SU-DHL-6 (cell line): ENCODE measurements at regions not wholly inside any gene's neighbourhood (a gene's known extent, or its start where the extent isn't known, plus 50 kb on each side); places are given as distances from the start of the nearest gene placed in this dataset.

Experiments used
- H2AFZ ChIP-seq: fragments of 200-600 bp; sonication (generic); 2 replicates; pipeline ENCODE4 v1.6.1; 2014; ENCODE audit warnings: low read depth, mild to moderate bottlenecking, moderate library complexity, mixed read lengths, antibody characterized with exemption, low read length; ENCODE audit not compliant: severe bottlenecking
- H3F3A ChIP-seq: fragments of 200-600 bp; shearing (Covaris generic); 2 replicates; pipeline ENCODE4 v1.6.0; 2016; ENCODE audit warnings: antibody characterized with exemption, mild to moderate bottlenecking; ENCODE audit not compliant: insufficient read depth
- H3K27ac ChIP-seq: fragments of 200-600 bp; sonication (generic); 2 replicates; pipeline ENCODE4 v1.5.1; 2016; ENCODE audit warnings: low read depth, mild to moderate bottlenecking, low read length, moderate library complexity, mixed read lengths
- H3K27me3 ChIP-seq: fragments of 200-600 bp; sonication (generic), shearing (Covaris generic); 2 replicates; pipeline ENCODE4 v1.6.0; 2014; ENCODE audit warnings: mild to moderate bottlenecking, low read length
- H3K36me3 ChIP-seq: fragments of 200-600 bp; sonication (generic); 2 replicates; pipeline ENCODE4 v1.6.1; 2014; ENCODE audit warnings: mild to moderate bottlenecking, low read length, mixed read lengths
- H3K4me2 ChIP-seq: fragments of 300-600, 200-600 bp; shearing (Covaris generic), sonication (generic); 2 replicates; pipeline ENCODE4 v1.6.0; 2014; ENCODE audit warnings: low read length, low read depth, mild to moderate bottlenecking; ENCODE audit not compliant: poor library complexity, severe bottlenecking
- H3K4me3 ChIP-seq: fragments of 200-600 bp; sonication (generic); 2 replicates; pipeline ENCODE4 v1.5.1; 2014; ENCODE audit warnings: antibody characterized with exemption, low read length, mild to moderate bottlenecking, mixed read lengths; ENCODE audit not compliant: insufficient read depth, poor library complexity, severe bottlenecking
- H3K79me2 ChIP-seq: fragments of 200-600 bp; sonication (generic); 2 replicates; pipeline ENCODE4 v1.6.1; 2014; ENCODE audit warnings: mild to moderate bottlenecking, low read length, moderate library complexity; ENCODE audit not compliant: insufficient read depth
- H3K9ac ChIP-seq: fragments of 200-600 bp; sonication (generic); 2 replicates; pipeline ENCODE4 v1.7.0; 2014; ENCODE audit warnings: mild to moderate bottlenecking, low read length
- H3K9me2 ChIP-seq: fragments of 200-600 bp; sonication (generic); replicated peaks from 2 replicates; pipeline ENCODE4 v1.6.1; 2014; ENCODE audit warnings: low read length; ENCODE audit not compliant: insufficient read depth
- H3K9me3 ChIP-seq: fragments of 200-600 bp; sonication (generic); 2 replicates; pipeline ENCODE4 v1.6.1; 2014; ENCODE audit warnings: low read length, mixed read lengths; ENCODE audit not compliant: insufficient read depth
- H4K20me1 ChIP-seq: fragments of 200-600 bp; sonication (generic); 2 replicates; pipeline ENCODE4 v1.6.1; 2014; ENCODE audit warnings: low read depth, mild to moderate bottlenecking, antibody characterized with exemption, low read length, moderate library complexity, mixed read lengths
- CTCF ChIP-seq: fragments of 200-600 bp; sonication (generic); IDR thresholded peaks from one replicate; pipeline ENCODE4 v1.5.1; 2017; ENCODE audit warnings: antibody characterized with exemption, mild to moderate bottlenecking, low read length, moderate library complexity; ENCODE audit not compliant: insufficient read depth, poor library complexity, severe bottlenecking
- EZH2phosphoT487 ChIP-seq: fragments of 200-600 bp; sonication (generic), shearing (Covaris generic); conservative IDR thresholded peaks from 2 replicates; pipeline ENCODE4 v1.6.1; 2018; ENCODE audit warnings: mild to moderate bottlenecking, antibody characterized with exemption, low read length, moderate library complexity, mixed read lengths

GRCh38 chr17:33962857-33963655, 292.0 kb upstream of the CCL2 start:
- Histone ChIP-seq H3K36me3 (no peaks in the 10 kb centered on the region), H3F3A (no peaks in the 10 kb centered on the region), H3K27me3 (no peaks in the 10 kb centered on the region), H4K20me1 (no peaks in the 10 kb centered on the region), H3K9ac (no peak overlapping the region), H3K27ac (no peak overlapping the region), H3K4me2 (no peak overlapping the region), H3K9me3 (no peaks in the 10 kb centered on the region), H3K9me2 (no peaks in the 10 kb centered on the region), H3K4me3 (no peak overlapping the region), H3K79me2 (no peaks in the 10 kb centered on the region), H2AFZ (no peak overlapping the region)
- TF ChIP-seq EZH2phosphoT487 (no peak), CTCF (no peak)

- Histone ChIP-seq H3K9ac (no peak overlapping the region), H4K20me1 (no peaks in the 10 kb centered on the region), H3K4me2 (peak overlapping the region; percentile 26), H3F3A (no peaks in the 10 kb centered on the region), H3K9me2 (no peaks in the 10 kb centered on the region), H3K4me3 (no peak overlapping the region), H3K27me3 (no peaks in the 10 kb centered on the region), H3K9me3 (no peaks in the 10 kb centered on the region), H3K79me2 (no peaks in the 10 kb centered on the region), H2AFZ (peak overlapping the region; percentile 68), H3K27ac (no peak overlapping the region), H3K36me3 (no peaks in the 10 kb centered on the region)
- TF ChIP-seq CTCF (no peak), EZH2phosphoT487 (no peak)
These were observed 290.6 kb upstream of the CCL2 start for GRCh38 chr17:33964344-33964979.

GRCh38 chr17:33966410-33967059, 288.6 kb upstream of the CCL2 start:
- no peak overlapping the region for H2AFZ ChIP-seq
- no peaks in the 10 kb centered on the region for H3K9me3 ChIP-seq
- no peaks in the 10 kb centered on the region for H3K9me2 ChIP-seq
- no peaks in the 10 kb centered on the region for H3K79me2 ChIP-seq
- TF ChIP-seq CTCF = no peak
- TF ChIP-seq EZH2phosphoT487 = no peak
- H3K9ac ChIP-seq = no peak overlapping the region
- no peaks in the 10 kb centered on the region for H3K36me3 ChIP-seq
- H4K20me1 ChIP-seq = no peaks in the 10 kb centered on the region
- no peak overlapping the region for H3K4me2 ChIP-seq
- H3K4me3 ChIP-seq = no peak overlapping the region
- no peaks in the 10 kb centered on the region for H3K27me3 ChIP-seq
- H3F3A ChIP-seq = no peaks in the 10 kb centered on the region
- H3K27ac ChIP-seq = no peak overlapping the region
